HG02610 (cell line): ENCODE measurements at regions not wholly inside any gene's neighbourhood (a gene's known extent, or its start where the extent isn't known, plus 50 kb on each side); places are given as distances from the start of the nearest gene placed in this dataset.

Experiments
- ATAC-seq: cut with Tn5 transposase; IDR thresholded peaks from one replicate; pipeline ENCODE4 v1.9.1; 2021; ENCODE audit warnings: mild to moderate bottlenecking, moderate library complexity; ENCODE audit not compliant: unreplicated experiment

DNA sequence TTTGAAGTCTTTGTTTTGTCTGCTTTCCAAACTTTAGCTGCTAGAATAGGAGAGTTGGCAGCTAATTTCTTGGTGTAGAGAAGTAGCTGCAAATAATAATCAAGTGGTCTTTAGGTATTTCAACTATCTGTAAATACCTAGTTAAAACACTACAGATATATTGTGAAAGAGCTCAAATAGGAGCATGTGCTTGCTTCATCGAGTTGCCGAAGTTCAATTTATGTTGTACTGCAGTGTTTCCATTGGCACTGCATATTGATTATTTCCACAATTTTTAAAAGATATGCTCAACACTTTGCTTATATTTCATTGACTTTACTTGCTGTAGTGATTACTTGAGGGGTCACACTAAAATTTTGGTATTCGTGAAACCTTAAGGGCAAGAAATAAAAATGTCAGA is 131.6 kb upstream of the BMP4 start:
- no peak for ATAC-seq

DNA sequence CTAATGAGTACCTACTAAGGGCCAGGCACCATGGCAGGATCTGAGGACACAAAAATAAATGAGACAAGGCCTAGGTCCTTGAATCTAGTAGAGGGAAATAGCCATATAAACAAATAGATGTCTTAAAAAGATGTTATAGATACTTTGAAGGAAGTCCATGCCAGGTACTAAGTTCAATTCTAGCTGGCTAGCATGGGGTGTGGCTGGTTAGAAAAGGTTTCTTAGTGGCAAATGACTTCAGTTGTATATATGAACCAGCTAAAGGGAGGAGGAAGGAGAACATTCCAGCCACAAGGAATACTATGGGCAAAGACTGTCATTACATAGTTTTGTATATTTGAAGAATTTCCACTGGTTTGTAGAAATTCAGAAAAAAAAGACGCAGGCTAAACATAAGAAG is 133.6 kb upstream of the BMP4 start:
- no peak for ATAC-seq

DNA sequence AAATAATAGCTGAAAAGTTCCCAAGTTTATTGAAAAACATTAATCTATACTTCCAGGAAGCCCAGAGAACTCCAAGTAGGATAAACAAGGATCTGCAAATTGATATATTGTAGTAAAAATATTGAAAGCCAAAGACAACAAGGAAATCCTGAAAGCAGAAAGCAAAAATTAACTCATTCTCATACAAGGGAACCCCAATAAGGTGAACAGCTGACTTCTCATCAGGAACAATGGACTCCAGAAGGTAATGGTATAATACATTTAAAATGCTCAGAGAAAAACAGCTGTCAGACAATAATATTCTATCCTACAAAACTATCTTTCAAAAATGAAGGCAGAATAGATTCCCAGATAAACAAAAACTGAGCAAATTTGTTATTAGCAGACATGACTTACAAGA is 138.1 kb upstream of the BMP4 start:
- ATAC-seq = no peak

DNA sequence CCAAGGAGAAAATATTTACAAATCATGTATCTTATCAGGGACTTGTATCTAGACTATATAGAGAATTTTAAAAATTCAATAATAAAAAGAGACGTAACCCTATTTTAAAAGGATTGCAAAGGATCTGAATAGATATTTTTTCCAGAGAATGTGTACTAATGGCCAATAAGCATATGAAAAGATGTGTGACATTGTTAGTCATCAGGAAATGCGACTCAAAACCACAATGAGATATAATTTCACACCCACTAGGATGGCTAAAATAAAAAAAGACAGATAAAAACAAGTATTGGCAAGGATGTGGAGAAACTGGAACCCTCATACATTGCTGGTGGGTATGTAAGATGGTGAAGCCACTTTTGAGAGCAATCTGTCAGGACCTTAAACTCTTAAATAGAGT is 141.9 kb upstream of the BMP4 start:
- ATAC-seq = no peak

DNA sequence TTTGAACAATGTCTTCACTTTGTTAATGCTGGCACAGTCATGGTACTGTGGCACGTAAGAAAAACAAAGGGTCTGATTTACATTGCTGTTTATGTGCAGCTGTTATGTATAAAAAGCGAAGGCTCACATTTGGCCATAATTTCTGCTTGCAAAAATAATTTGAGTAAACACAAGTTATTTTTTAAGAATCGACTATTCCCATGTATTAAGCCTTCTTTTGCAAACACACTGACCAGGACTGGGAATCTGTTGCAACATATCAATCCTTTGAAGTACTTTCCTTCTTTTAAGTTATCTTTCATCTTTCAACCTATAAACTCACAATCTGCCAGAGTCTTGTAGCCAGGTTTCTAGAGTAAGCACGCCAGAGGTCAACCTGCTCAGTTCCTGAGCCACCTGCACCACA is 145.4 kb upstream of the BMP4 start:
- ATAC-seq = no peak

DNA sequence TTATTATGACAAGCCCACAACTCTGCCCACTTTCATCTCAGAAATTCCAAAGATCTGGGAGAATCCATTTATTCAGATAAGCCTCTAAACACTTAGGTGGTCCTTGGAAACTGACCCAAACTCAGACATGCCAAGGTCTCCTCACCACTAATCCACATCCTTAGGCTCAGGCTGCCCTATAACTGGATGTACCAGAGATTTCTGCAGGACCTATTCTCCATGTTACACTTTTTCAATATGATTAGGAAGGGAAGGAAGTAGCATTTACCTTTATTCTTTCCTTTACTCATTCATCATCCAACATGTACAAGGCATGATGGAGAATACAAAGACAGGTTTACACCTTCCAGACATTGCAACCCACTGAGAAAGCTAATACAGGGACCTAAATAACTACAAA is 145.9 kb upstream of the BMP4 start:
- no peak for ATAC-seq

DNA sequence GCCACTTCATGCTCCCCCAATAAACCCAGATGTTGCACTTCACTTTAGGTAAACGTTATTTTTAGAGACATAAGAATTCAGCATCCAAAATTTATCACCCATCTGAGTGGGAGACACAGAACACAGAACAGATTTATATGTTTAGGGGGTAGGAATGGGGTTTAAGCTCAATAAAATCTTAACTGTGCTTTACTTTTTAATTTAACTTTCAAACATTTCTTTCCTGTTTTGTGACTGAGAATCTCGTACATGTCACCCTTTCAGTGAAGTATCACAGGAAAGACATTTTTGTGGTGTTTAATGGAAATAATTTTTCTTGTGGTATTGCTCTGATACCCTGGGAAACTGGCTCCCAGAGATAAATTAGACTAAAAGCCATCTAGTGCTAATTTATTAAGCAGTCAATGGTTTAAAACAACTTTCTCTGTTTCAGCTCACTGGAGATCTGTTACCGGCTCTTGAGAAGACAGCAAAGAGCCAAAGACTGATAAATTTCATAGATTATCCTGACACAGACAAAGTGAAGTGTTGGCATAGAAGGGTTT is 148.0 kb upstream of the BMP4 start:
- ATAC-seq = no peak

DNA sequence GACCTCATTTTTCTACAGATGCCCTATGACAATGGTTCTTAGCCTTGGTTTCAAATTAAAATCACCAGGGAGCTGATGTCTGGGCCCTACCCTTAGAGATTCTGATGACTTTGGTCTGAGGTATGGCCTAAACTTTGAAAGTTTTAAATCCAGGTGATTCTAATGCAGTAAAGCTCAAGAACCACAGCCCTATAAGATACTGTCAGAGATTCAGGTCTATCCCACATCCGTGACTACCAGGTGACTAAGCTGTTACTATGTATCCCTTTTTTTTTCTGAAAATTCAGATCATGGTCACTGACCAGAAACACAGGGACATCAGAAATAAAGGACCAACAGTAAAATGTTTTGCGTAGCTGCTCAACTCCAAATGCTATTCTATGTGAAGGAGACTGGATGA is 148.8 kb upstream of the BMP4 start:
- no peak for ATAC-seq

DNA sequence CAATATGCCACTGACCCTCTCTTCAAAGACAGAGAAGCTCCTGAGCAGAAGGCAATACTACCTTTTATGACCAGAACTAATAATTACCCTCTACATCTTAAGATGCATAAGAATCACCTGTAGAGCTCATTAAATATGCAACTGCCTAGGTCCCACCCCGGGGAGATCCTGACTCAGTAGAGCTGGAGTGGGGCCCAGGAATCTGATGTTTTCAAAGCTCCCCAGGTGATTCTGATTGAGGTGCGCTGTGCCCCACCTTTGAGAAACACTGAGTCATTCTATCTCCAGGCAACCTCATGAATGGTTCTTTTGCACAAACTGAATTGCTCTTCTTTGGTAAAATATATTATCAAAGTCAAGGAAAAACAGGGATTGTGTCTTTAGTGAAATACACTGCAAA is 149.3 kb upstream of the BMP4 start:
- ATAC-seq = no peak

DNA sequence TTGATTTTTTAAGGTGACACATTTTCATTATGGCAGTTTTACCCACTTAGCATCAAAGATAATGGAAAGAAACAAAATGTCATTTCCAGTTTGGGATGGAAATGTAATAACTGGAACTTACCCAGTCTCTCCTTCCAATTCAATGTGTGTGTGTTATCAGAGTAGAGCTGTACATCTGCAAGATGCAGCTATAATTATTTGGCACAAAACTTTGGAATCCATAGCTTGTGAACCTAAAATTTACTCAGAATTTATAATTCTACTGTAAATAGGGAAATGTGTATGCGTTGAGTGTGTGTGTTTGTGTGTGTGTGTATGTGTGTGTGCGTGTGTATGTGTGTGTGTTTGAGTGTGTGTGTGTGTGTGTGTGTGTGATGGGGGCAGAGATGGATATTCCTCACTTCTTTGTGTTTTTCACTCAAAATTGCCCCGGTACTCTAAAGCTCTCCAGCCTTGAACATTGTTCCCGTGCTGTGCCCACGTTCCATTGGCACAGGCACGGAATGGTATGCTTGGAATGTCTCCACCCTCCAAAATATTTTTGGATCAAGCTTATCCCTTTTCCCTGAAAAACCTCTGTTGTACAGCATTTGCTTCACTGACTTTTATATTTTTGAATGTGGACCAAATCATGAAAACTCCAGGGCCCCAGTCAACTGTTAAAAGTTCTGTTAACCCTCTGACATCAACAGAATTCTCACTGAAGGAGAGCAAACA is 150.2 kb upstream of the BMP4 start:
- no peak for ATAC-seq

DNA sequence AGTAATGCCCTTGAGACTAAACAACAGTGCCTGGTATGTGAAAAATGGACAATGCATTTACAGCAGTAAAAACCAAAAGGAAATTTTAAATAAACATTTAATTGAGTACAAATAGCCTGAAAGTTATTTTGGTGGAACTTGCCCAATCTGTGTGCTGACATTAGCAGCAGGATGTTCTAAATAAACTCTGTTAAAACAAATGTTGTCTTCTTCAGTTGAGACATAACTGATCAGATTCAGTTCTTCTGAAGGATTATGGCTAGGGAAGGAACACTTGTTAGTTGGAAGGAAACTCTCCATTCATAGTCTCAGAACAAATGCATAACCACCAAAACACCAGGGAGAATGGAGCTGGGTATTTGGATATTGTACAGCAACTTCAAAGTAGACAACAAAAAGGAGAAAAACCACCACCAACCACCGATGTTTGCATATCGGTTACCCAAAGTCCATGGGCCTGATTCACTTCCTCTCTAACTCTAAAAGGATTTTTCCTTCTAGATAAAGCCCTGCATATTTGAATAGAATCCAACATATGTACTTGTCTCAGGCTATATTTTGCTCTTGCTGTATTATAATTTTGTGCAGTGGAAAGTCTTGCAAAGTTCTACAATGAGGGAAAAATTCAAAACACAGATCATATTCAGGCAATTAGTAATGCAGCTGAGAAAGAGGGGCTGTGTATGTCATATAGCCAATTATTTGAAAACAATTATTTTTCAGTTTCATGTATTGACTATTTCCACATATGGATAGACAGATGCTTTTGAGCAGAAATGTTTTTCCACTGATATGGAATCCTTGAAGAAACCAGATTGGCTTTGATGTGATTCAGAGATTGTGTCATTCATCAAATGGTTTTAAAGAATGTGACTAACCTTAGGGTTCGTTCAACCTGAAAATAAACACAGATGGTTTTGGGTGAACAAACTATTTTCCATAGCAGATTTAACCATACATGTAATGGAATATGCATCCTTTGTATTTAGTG is 152.2 kb upstream of the BMP4 start:
- no peak for ATAC-seq

DNA sequence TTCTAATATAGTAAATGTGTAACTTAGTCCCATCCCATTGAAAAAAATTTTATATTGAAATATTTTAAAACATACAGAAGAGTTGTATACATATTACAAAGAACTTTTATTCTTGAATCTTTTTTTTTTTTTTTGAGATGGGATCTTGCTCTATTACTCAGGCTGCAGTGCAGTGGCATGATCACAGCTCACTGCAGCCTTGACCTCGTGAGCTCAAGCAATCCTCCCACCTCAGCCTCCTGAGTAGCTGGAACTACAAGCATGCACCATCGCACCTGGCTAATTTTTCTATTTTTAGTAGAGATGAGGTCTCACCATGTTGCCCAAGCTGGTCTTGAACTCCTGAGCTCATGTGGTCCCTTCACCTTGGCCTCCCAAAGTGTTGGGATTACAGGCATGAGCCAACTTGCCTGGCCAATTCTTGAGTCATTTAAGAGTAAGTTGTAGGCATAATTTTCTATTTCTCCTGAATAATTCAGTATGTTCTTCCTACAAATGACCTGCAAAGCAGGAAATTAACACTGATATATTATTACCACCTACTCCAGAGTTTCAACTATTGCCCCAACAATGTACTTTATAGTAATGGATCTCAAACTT is 153.0 kb upstream of the BMP4 start:
- ATAC-seq = no peak

DNA sequence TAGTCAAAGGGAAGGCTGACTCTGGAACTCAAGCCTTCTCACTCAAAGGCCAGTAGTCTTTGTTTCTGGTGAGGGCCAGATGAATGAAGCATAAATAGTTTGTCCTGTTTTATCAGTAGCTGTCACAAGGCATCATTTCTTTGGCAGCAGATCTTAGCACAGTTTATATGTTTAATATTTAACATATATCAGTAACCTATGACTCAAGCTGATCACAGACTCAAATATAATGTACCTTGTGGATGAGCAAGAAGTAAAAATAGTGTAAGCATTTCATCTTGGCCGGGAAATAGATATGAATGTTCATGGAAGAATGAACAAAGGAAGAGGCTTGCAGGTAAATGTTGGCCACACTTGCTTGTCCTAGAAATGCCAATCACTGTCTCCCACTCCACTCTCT is 158.3 kb upstream of the BMP4 start:
- ATAC-seq = no peak

DNA sequence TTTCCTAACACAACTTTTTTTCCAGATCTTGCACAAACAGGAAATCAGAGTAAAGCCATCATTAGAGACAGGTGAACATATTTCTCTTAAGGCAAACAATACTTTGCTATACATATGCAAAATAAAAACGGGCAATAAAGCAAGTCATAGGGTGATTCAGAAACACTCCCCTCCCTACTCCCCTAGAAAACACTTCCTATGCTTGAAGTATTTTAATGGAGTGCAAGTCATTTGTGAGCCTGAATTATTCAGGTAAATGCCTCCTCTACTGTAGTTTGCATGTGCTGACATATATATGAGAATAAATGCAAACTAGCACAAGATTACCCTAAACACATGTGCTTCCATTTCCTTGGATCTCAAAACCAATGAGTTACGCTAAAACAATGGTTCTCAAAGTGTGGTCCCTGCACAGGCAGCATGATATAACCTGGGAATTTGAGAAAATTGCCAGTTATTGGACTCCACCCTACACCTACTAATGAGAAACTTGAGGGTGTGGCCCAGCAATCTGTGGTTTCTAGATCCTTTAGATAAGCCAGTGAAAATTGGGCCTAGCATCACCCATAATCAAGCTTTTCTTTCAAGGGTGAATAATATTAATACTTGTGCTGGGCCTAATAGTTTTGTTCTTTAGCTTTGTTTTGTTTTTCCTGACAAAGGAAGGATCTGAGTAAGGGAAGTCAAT is 159.7 kb upstream of the BMP4 start:
- ATAC-seq = no peak

DNA sequence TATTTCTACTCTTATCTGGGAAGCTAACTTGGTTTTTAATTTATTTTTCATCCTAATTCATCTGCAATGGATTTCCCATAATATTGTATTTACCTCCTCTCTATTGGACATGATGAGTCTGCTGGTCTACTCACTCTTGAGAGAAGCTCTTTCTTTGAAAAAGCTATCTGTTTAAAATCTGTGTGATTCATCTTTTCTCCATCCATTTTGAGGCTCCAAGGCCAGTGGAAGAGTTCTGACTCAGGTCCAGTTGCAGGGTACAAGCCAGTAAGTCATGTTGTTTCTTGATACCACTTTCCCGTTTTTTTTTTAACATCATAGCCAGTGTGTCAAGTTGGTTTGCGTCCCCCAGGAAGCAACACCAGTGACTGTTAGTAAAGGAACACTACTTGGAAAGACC is 160.3 kb upstream of the BMP4 start:
- ATAC-seq = no peak

DNA sequence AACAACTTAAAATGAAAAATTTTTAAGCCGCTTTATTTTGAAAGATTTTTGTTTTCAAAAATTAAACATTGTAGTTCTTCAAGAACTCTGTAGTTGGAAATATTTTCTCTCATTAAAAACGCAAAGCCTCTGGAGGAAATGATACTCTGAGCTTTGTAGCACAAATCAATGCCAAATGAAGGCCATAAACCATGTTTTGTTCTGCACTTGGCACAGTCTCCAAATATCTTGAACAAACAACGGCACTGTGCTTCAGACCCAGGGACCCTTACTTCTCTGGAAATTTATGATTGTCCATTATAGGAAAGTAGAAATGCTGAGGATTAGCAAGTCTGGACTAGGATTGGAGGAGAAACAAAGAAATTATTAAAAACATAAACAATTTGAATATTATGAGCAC is 160.8 kb upstream of the BMP4 start:
- no peak for ATAC-seq

DNA sequence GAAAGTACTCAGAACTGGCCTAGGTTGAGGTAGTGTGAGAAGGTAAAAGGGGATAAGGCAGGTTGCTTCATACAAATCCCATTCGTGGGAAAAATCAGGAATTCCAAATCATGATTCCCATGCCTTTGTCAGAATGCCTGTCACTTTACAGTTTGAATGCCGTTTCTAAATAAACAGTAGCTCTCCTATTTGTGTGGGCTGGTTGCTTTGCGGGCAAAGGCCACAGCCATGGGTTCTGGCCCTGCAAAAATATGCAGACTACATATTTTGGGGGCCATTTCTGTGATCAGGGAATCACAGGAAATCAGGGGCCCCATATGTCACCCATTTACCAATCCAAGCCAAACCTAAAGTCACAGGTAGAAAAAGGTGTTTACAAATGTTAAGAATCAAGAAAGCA is 161.3 kb upstream of the BMP4 start:
- no peak for ATAC-seq

DNA sequence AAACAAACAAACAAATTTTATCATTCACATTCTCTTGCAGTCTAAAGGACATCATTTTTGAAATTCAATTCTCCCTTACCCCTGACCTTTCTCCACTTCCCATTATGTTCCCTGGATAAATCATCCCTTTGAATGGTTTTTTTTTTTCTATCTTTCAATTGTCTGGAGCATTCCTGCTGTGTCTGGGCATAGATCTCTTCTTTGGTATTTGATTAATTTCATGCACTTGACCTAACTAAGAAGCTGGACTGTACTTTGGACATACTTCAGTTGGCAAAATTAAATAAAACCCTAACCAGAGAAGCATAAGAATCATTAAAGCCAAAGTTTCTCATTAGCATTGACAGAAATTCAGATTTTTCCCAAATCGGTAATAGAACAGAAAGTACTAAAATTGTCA is 163.6 kb upstream of the BMP4 start:
- ATAC-seq = no peak

DNA sequence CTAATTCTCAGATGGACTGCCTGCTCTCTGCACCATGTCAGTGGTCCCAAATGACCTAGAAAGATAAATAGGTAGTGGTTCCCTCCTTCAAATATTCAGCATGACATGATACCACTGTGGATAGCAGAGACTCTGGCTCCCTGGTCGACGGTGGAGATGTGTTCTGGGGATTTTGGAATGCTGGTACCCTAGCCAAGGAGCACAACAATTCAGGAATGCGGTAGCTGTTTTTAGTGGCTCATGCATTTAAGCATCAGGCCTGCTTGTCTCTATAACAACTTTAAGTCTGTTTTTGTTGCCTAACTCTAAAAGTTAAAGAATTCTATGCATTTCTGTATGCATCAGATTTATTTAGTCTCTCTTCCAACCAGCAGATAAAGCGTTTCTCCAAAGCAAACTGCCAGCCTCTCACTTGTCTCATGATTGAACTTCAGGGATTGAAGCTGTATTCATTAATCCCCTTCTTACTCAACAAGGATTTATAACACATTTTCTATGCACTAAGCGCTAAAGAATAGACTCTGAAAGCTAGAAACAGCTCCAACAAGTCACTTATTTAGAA is 164.9 kb upstream of the BMP4 start:
- no peak for ATAC-seq

DNA sequence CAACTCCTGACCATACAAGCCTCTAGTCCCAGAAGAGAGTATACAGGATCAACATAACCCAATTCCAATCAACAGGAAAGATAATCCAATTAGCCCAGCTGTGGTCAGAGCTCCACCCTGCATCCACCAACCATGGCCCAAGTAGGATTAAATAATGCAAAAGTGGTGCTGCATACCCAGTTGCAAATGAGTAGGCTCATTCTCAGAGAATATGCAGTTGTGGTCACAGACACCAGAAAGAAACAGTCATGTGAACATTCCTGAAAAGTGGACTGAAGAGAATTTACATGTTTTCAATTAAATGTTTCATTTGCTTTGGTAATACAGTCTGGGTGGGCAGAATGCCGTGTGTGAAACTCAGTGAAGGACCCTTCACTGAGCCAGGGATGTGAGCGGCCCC is 167.2 kb upstream of the BMP4 start:
- ATAC-seq = no peak

DNA sequence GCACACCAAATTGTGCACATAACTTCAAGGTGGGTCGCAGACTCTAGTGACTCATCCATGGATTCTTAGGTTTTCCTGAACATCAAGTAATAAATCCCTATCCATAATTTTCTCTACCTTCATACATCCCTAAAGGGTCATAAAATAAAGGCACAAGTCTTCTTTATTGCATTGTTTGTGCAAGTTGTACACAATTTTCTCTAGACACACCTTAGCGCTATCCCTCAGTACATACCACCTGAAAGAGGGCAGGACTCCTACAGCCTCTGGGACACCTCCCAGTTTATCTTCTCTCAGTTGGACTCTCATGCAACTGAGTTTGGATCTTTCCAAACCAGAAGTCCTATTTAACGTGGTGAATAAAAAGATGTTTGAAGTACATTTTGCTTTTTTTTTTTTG is 168.5 kb upstream of the BMP4 start:
- no peak for ATAC-seq
